ENCODE measurements at regions not wholly inside any gene's neighbourhood (a gene's known extent, or its start where the extent isn't known, plus 50 kb on each side); places are given as distances from the start of the nearest gene placed in this dataset.

- no peak for DNase-seq
Measured at GRCh38 chr10:21002091-21002878, 105.2 kb upstream of the NEBL start.

- no peak for DNase-seq
Measured at GRCh38 chr10:20999699-21000098, 102.6 kb upstream of the NEBL start.

GRCh38 chr10:20998036-20998435 is 100.9 kb upstream of the NEBL start:
- DNase-seq: no peak

DNA sequence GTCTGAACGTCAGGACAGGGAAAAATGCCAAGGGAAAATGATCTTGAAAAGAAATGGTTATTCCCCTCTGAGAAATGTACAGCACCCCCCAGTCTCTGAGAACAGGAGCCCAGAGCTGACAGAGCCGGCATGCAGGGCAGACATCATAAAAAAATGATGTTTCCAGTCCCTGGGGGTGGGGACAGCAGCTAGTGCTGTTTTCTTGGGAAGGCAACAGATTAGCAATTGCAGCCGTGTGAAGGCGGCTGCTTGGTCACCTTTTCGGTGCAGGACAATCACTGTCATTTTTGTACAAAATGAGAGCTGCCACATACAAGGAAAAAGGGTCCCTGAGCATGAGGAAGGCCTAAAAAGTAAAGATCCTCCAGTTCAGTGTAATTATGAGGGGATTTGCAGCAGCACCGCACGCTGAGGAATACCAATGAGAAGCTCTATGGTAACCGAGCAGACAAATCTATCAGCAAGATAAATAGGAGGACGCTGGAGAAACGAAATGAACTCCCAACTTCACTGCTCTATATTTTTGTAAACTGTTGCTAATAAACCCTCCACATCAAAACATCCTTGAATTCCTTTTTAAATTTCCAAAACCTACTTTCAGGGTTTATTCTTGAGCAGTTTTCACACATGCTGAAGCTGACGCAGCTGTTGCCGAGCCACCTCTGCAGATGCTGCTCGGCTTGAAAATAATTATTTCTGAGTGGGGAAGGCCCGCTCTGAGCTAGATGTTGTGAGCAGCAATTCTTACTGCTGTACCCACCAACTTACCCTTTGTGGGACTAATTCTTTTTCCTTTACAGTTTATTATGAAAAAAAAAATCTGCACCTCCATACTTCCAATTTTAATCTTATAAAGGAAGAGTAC is 98.2 kb upstream of the NEBL start:
- DNase-seq: no peak

- no peak for DNase-seq
Measured at GRCh38 chr10:20993830-20994527, 96.9 kb upstream of the NEBL start.

- DNase-seq: no peak
Measured at GRCh38 chr10:20993389-20993788, 96.3 kb upstream of the NEBL start.

GRCh38 chr10:20991526-20991925 is 94.4 kb upstream of the NEBL start:
- DNase-seq: no peak

- DNase-seq: no peak
Measured at GRCh38 chr10:20990604-20991003, 93.5 kb upstream of the NEBL start.

- DNase-seq: no peak
Measured at GRCh38 chr10:20988357-20988983, 91.4 kb upstream of the NEBL start.

DNA sequence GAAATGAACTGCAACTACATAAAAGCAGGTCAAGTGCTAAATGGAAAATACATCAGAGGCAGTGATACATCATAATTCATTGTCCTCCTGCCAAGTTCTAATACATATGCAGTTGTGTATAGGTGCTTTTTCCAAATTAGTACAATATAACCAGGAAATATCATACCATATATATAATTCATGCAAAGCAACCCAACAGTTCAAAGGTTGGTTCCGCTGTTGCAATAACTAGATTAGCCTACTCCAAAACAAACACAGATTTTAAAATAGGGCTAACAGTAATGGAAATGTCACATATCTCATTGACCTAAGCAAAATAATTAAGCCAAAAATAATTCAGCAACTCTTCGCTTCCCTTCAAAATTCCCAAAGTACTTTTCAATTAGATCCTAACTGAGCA is 88.9 kb upstream of the NEBL start:
- no peak for DNase-seq

GRCh38 chr10:20984662-20985061 is 87.6 kb upstream of the NEBL start:
- no peak for DNase-seq

DNA sequence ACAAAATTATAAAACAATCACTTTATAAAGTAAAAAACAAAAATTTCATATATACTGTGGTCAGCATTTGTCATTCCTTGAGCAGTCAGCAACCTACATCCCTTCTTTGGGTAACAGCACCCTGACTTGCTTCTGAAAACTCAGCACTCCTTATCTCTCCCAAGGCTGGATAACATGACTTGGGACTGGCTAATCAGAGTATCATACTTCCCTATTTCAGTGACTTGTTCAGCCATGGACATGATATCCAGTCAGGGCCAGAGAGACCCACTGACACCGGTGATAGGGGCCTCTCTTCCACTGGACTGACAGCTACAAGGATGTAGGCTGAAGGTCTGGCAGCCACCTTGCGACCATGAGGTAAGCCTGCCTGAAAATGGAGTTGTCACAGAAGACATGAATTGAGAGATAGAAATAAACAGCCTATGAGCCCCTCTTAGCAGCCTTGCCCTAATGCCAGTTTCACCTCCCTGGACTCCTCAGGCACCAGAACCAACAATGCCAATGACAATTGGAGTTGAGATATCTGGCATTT is 84.4 kb upstream of the NEBL start:
- no peak for DNase-seq

DNA sequence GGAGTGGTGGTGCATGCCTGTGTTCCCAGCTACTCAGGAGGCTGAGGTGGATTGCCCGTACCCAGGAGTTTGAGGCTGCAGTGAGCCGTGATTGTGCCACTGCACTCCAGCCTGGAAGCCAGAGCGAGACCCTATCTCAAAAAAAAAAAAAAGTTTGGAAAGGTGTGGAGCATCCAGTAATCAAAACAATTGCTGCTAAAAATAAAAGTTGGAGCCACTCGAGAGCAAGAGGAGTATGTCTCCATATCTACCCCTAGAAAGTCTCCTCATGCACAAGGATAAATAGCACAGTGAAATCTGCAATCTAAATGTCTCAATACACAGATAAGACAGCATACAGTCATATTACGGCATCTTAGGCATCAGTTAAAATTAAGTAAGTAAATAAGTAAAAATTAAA is 81.5 kb upstream of the NEBL start:
- no peak for DNase-seq

- no peak for DNase-seq
Measured at GRCh38 chr10:20977300-20977699, 80.2 kb upstream of the NEBL start.

DNA sequence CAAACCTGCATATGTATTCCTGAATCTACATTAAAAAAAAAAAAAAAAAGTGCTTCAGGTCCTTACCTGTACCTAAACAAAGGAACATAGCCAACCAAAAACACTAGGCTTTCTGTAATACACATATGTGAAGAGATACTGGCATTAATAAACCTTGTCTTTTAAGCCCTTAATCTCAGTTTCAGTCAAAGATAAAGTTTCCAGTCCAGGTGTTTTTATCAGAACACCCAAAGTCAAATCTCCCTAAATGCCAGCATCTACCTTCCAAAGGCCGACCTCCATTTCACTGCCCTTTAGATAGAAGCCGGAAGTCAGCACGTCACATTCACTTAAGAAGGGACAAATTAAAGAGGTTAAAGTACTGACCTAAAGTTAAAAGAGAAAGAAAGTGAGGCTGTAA is 79.8 kb upstream of the NEBL start:
- DNase-seq: no peak

DNA sequence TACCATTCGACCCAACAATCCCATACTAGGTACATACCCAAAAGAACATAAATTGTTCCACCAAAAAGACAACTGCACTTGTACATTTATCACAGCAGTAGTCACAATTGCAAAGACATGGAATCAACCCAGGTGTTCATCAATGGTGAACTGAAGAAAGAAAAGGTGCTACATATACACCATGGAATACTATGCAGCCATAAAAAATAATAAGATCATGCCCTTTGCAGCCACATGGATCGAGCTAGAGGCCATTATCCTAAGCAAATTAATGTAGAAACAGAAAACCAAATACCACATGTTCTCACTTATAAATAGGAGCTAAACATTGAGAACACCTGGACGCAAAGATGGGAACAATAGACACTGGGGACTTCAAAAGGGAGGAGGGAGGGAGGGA is 79.3 kb upstream of the NEBL start:
- no peak for DNase-seq

- DNase-seq: no peak
Measured at GRCh38 chr10:20975236-20975635, 78.1 kb upstream of the NEBL start.

- DNase-seq: no peak
Measured at GRCh38 chr10:20972925-20973324, 75.8 kb upstream of the NEBL start.

- DNase-seq: no peak
Measured at GRCh38 chr10:20971901-20972300, 74.8 kb upstream of the NEBL start.

- no peak for DNase-seq
Measured at GRCh38 chr10:20970708-20971107, 73.6 kb upstream of the NEBL start.

DNA sequence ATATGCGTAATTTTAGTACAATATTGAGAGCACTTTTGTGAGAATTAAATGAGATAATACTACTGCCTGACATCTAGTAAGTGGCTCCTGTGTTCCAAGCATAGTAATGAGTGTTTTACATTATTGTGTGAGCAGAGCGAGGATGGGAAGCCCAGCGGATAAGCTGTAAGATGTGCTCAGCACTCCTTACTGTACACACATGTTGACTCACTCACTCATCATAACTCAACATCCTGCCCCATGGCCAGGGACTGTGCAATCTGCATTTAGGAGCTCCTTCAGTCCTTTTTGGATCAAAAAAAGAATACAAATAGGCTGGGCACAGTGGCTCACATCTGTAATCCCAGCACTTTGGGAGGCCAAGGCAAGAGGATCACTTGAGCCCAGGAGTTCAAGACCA is 72.9 kb upstream of the NEBL start:
- DNase-seq: no peak

DNA sequence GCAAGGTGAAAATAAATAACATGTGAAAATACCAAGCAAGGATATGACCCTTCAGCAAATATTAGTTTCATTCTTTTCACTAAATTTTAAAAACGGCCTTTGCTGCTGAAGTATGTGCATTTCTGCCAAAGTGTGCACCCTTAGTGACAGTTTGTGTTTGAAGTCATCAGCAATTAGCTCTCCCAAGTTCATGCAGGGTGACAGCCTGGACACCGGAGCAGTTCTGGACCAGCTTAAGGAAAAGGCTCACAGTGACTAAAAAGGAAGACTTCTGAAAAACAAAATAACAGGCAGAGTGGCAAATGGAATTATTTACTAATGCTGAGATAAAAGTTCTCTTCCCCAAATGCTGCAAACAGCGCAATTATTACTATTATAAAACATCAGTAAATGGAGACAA is 69.3 kb upstream of the NEBL start:
- no peak for DNase-seq

Measured in activated CD4-positive, alpha-beta T cell treated with anti-CD3 and anti-CD28 coated beads, Interleukin-2, Interleukin-6, amounts not matched to agents 100 ng/mL and 50 ng/mL, durations not matched to agents 16 hours and 8 hours (primary cell).